ENCODE measurements at regions not wholly inside any gene's neighbourhood (a gene's known extent, or its start where the extent isn't known, plus 50 kb on each side); places are given as distances from the start of the nearest gene placed in this dataset.

- ChIA-PET POLR2A (no interaction called here), CTCF (ENCODE audit: low intra/inter-chr PET ratio, low total read pairs) (no interaction called here)
- Histone ChIP-seq H2AFZ (ENCODE audit: low read length) (no peak overlapping the region), H3K4me3 (replicated peaks in 1 of 3; ENCODE audit: insufficient read depth in 1 of 3, low read depth in 2 of 3, low read length in 3 of 3) (no peak overlapping the region), H3K27me3 (ENCODE audit: control insufficient read depth in 1 of 2, insufficient read depth in 2 of 2, low read length in 2 of 2) (no peaks in the 10 kb centered on the region), H3K9ac (ENCODE audit: insufficient read depth, low read depth, low read length) (no peak overlapping the region), H3K4me2 (ENCODE audit: low read depth, low read length) (no peak overlapping the region), H3K79me2 (ENCODE audit: insufficient read depth, low read length) (no peaks in the 10 kb centered on the region), H3K4me1 (ENCODE audit: insufficient read depth, low read length) (no peaks in the 10 kb centered on the region), H3K27ac (ENCODE audit: extremely low read length, insufficient read depth, low read length) (no peak overlapping the region), H3K9me3 (ENCODE audit: low read length) (peaks cover 69% of the 10 kb centered on the region), H4K20me1 (ENCODE audit: insufficient read depth, low read length) (no peaks in the 10 kb centered on the region), H3K36me3 (replicated peaks in 1 of 2; ENCODE audit: control insufficient read depth in 1 of 2, insufficient read depth in 2 of 2, low read length in 2 of 2) (no peaks in the 10 kb centered on the region)
- no TSS peak for BruUV-seq (replicated peaks)
- TF ChIP-seq TBP (CRISPR knock-in tag; IDR thresholded peaks at IDR 0.05): no peak
- no peak for TF ChIP-seq ZNF275 (CRISPR knock-in tag; IDR thresholded peaks at IDR 0.05; ENCODE audit: borderline replicate concordance)
- TF ChIP-seq RBFOX2 (IDR thresholded peaks at IDR 0.05; ENCODE audit: low read depth, low read length): no peak
- no peak for TF ChIP-seq ZBED4 (CRISPR knock-in tag; IDR thresholded peaks at IDR 0.05; ENCODE audit: borderline replicate concordance)
- TF ChIP-seq ZNF12 (CRISPR knock-in tag; IDR thresholded peaks at IDR 0.05): no peak
- no peak for TF ChIP-seq ZBTB4 (CRISPR knock-in tag; IDR thresholded peaks at IDR 0.05; ENCODE audit: borderline replicate concordance)
- TF ChIP-seq IKZF1 (IDR thresholded peaks at IDR 0.05): no peak
- TF ChIP-seq ZNF768 (CRISPR knock-in tag; IDR thresholded peaks at IDR 0.05): no peak
- no peak for TF ChIP-seq ZBTB49 (CRISPR knock-in tag; IDR thresholded peaks at IDR 0.05; ENCODE audit: borderline replicate concordance)
- TF ChIP-seq SMAD9 (CRISPR knock-in tag; IDR thresholded peaks at IDR 0.05): no peak
- TF ChIP-seq SNAPC5 (CRISPR knock-in tag; IDR thresholded peaks at IDR 0.05; ENCODE audit: borderline replicate concordance): no peak
- 5% methylated on average over 5 of the region's 5 CpGs for WGBS (ENCODE audit: low lambda C conversion rate)
- FAIRE-seq (no peak), DNase-seq (ENCODE audit: low spot score) (no peak), ATAC-seq (no peak)
- intact Hi-C loops (cut with micrococcal nuclease; ENCODE audit: unreplicated experiment) (no loop called here), in situ Hi-C loops (cut with HindIII; ENCODE audit: extremely low pct_ligation_motif_present, low pct_unique_long_range_greater_than_20kb) (no loop called here)
These were observed 833.1 kb downstream of the VRK1 start for GRCh38 chr14:97630249-97630648.

All from HepG2 (cell line).